MM.1S (cell line): ENCODE measurements at regions not wholly inside any gene's neighbourhood (a gene's known extent, or its start where the extent isn't known, plus 50 kb on each side); places are given as distances from the start of the nearest gene placed in this dataset.

Experiments used
- EZH2 ChIP-seq: fragments of 300-600 bp; sonication (generic); optimal IDR thresholded peaks from 2 replicates; pipeline ENCODE3; 2017; ENCODE audit warnings: low read depth, mild to moderate bottlenecking, antibody characterized with exemption, low read length, mixed read lengths
- EZH2phosphoT487 ChIP-seq: fragments of 300-600 bp; sonication (generic); IDR thresholded peaks from 2 replicates; pipeline ENCODE4 v1.6.1; 2018; ENCODE audit warnings: antibody characterized with exemption, low read length
- TF ChIP-seq, protein P1 (sequence below): fragments of 300-600 bp; sonication (generic); IDR thresholded peaks from 2 replicates; pipeline ENCODE4 v1.5.1; 2016; ENCODE audit warnings: antibody characterized with exemption, low read length, mixed read lengths

DNA sequence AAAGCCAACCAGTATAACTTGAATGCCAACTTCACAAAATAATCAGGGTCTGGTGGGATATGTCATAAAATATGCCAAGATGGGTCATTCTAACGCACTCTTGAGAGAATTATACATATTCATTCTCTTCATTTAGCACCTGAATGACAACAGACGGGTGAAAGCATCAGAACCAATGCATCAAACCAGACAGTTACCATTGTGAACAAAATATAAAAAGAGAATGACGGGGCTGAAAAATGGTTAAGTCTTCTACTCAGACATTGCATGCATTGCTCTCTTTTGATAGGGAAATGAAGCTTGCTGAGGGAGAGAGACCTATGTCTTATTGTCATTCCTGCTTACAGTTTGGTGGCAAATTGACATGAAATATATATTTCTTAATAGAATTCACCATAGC lies 702.1 kb downstream of the NOVA1 start:
- TF ChIP-seq EZH2, result no peak
- TF ChIP-seq, protein P1, sequence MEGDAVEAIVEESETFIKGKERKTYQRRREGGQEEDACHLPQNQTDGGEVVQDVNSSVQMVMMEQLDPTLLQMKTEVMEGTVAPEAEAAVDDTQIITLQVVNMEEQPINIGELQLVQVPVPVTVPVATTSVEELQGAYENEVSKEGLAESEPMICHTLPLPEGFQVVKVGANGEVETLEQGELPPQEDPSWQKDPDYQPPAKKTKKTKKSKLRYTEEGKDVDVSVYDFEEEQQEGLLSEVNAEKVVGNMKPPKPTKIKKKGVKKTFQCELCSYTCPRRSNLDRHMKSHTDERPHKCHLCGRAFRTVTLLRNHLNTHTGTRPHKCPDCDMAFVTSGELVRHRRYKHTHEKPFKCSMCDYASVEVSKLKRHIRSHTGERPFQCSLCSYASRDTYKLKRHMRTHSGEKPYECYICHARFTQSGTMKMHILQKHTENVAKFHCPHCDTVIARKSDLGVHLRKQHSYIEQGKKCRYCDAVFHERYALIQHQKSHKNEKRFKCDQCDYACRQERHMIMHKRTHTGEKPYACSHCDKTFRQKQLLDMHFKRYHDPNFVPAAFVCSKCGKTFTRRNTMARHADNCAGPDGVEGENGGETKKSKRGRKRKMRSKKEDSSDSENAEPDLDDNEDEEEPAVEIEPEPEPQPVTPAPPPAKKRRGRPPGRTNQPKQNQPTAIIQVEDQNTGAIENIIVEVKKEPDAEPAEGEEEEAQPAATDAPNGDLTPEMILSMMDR, result no peak
- no peak for TF ChIP-seq EZH2phosphoT487
